ENCODE measurements at regions not wholly inside any gene's neighbourhood (a gene's known extent, or its start where the extent isn't known, plus 50 kb on each side); places are given as distances from the start of the nearest gene placed in this dataset.
"Not testable (repeated sequence)": the region's sequence is repeated elsewhere in the genome, so short reads cannot be mapped to it uniquely, and the experiment has no call there.

DNA sequence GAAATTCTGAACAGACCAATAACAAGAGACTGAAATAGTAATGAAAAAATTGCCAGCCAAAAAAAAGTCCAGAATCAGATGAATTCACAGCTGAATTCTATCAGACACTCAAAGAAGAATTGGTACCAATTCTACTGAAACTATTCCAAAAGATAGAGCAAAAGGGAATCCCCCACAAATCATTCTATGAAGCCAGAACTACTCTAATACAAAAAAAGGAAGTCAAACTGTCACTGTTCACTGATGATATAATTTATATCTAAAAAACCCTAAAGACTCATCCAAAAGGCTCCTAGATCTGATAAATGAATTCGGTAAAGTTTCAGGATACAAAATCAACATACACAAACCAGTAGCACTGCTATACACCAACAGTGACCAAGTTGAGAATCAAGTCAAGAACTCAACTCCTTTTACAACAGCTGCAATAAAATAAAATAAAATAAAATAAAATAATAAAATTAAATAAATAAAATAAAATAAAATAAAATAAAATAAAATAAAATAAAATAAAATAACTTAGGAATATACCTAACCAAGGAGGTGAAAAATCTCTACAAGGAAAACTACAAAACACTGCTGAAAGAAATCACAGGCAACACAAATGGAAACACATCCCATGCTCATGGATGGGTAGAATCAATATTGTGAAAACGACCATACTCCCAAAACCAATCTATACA, 270.1 kb upstream of the PREP start:
- TF ChIP-seq, protein P1, sequence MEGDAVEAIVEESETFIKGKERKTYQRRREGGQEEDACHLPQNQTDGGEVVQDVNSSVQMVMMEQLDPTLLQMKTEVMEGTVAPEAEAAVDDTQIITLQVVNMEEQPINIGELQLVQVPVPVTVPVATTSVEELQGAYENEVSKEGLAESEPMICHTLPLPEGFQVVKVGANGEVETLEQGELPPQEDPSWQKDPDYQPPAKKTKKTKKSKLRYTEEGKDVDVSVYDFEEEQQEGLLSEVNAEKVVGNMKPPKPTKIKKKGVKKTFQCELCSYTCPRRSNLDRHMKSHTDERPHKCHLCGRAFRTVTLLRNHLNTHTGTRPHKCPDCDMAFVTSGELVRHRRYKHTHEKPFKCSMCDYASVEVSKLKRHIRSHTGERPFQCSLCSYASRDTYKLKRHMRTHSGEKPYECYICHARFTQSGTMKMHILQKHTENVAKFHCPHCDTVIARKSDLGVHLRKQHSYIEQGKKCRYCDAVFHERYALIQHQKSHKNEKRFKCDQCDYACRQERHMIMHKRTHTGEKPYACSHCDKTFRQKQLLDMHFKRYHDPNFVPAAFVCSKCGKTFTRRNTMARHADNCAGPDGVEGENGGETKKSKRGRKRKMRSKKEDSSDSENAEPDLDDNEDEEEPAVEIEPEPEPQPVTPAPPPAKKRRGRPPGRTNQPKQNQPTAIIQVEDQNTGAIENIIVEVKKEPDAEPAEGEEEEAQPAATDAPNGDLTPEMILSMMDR (IDR thresholded peaks at IDR 0.05): not testable (repeated sequence)
- not testable (repeated sequence) for TF ChIP-seq EZH2 (IDR thresholded peaks at IDR 0.05; ENCODE audit: borderline replicate concordance, insufficient read depth, low read depth, low read length, poor library complexity, severe bottlenecking)
